IMR-90 (cell line): ENCODE measurements at regions not wholly inside any gene's neighbourhood (a gene's known extent, or its start where the extent isn't known, plus 50 kb on each side); places are given as distances from the start of the nearest gene placed in this dataset.

Experiments
- BHLHE40 ChIP-seq: fragments of 150-350 bp; IDR thresholded peaks from 2 replicates; pipeline ENCODE4 v1.6.1; 2016; ENCODE audit warnings: mild to moderate bottlenecking, low read depth, low read length
- CEBPB ChIP-seq: IDR thresholded peaks from 2 replicates; pipeline ENCODE4 v1.6.1; 2012; ENCODE audit warnings: low read depth, low read length, improper control_type of control experiment
- CHD1 ChIP-seq: IDR thresholded peaks from 2 replicates; pipeline ENCODE4 v1.6.1; 2012; ENCODE audit warnings: low read depth, low read length, improper control_type of control experiment
- MAFK ChIP-seq: IDR thresholded peaks from 2 replicates; pipeline ENCODE4 v1.6.1; 2012; ENCODE audit warnings: low read depth, low read length, improper control_type of control experiment
- MAZ ChIP-seq: IDR thresholded peaks from 2 replicates; pipeline ENCODE4 v1.6.1; 2012; ENCODE audit warnings: low read depth, mild to moderate bottlenecking, low read length, improper control_type of control experiment, moderate library complexity, borderline replicate concordance
- MXI1 ChIP-seq: IDR thresholded peaks from 2 replicates; pipeline ENCODE4 v1.6.1; 2012; ENCODE audit warnings: low read depth, mild to moderate bottlenecking, low read length, moderate library complexity, borderline replicate concordance
- NFE2L2 ChIP-seq: fragments of 150-350 bp; IDR thresholded peaks from 2 replicates; pipeline ENCODE4 v1.6.1; 2016; ENCODE audit warnings: low read depth, mild to moderate bottlenecking, low read length
- POLR2A ChIP-seq: IDR thresholded peaks from 2 replicates; pipeline ENCODE4 v1.6.1; 2012; ENCODE audit warnings: mild to moderate bottlenecking, low read depth, low read length
- RAD21 ChIP-seq: IDR thresholded peaks from 2 replicates; pipeline ENCODE4 v1.6.1; 2012; ENCODE audit warnings: low read length, improper control_type of control experiment
- RCOR1 ChIP-seq: IDR thresholded peaks from 2 replicates; pipeline ENCODE4 v1.6.1; 2012; ENCODE audit warnings: mild to moderate bottlenecking, low read length, improper control_type of control experiment; ENCODE audit not compliant: insufficient replicate concordance
- RFX5 ChIP-seq: IDR thresholded peaks from 2 replicates; pipeline ENCODE4 v1.8.0; 2012; ENCODE audit warnings: low read depth, mild to moderate bottlenecking, low read length, moderate library complexity
- TF ChIP-seq, protein P1 (sequence below): conservative IDR thresholded peaks from 2 replicates; pipeline ENCODE4 v1.5.1; 2012; ENCODE audit warnings: mild to moderate bottlenecking, low read depth, low read length, improper control_type of control experiment
- TF ChIP-seq, protein P2 (sequence below): fragments of 150-350 bp; IDR thresholded peaks from 2 replicates; pipeline ENCODE4 v1.6.1; 2017; ENCODE audit warnings: mild to moderate bottlenecking, antibody characterized with exemption, low read length, low read depth
- TF ChIP-seq, protein P3 (sequence below): fragments of 150-350 bp; IDR thresholded peaks from 2 replicates; pipeline ENCODE4 v1.6.1; 2016; ENCODE audit warnings: low read depth, mild to moderate bottlenecking, low read length, moderate library complexity, borderline replicate concordance

DNA sequence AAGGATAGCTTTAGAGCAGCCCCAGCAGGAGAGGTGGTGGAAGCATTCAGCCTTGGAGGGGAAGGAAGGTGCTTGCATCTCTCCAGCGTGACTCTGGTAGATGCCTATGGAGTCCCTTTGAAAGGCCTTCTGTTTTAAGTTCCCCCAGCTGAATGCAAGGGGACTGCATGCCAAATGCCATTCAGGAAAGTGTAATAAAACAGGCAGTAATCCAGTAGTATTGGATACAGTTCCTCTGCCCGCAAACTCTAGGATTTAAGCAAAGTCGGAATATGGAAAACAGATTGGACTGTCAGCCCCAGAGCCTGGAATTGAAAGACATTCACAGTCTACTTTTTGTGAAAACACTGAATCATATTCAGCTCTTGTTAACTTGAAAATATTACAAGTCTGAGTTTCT is 125.2 kb upstream of the GAREM1 start:
- TF ChIP-seq, protein P1, sequence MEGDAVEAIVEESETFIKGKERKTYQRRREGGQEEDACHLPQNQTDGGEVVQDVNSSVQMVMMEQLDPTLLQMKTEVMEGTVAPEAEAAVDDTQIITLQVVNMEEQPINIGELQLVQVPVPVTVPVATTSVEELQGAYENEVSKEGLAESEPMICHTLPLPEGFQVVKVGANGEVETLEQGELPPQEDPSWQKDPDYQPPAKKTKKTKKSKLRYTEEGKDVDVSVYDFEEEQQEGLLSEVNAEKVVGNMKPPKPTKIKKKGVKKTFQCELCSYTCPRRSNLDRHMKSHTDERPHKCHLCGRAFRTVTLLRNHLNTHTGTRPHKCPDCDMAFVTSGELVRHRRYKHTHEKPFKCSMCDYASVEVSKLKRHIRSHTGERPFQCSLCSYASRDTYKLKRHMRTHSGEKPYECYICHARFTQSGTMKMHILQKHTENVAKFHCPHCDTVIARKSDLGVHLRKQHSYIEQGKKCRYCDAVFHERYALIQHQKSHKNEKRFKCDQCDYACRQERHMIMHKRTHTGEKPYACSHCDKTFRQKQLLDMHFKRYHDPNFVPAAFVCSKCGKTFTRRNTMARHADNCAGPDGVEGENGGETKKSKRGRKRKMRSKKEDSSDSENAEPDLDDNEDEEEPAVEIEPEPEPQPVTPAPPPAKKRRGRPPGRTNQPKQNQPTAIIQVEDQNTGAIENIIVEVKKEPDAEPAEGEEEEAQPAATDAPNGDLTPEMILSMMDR: no peak
- TF ChIP-seq POLR2A (no peak), NFE2L2 (no peak), MAFK (no peak), RFX5 (no peak), MAZ (no peak), RCOR1 (no peak), CHD1 (no peak), CEBPB (no peak), MXI1 (no peak), RAD21 (no peak), BHLHE40 (no peak)
- TF ChIP-seq, protein P2, sequence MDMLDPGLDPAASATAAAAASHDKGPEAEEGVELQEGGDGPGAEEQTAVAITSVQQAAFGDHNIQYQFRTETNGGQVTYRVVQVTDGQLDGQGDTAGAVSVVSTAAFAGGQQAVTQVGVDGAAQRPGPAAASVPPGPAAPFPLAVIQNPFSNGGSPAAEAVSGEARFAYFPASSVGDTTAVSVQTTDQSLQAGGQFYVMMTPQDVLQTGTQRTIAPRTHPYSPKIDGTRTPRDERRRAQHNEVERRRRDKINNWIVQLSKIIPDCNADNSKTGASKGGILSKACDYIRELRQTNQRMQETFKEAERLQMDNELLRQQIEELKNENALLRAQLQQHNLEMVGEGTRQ: no peak
- TF ChIP-seq, protein P3, sequence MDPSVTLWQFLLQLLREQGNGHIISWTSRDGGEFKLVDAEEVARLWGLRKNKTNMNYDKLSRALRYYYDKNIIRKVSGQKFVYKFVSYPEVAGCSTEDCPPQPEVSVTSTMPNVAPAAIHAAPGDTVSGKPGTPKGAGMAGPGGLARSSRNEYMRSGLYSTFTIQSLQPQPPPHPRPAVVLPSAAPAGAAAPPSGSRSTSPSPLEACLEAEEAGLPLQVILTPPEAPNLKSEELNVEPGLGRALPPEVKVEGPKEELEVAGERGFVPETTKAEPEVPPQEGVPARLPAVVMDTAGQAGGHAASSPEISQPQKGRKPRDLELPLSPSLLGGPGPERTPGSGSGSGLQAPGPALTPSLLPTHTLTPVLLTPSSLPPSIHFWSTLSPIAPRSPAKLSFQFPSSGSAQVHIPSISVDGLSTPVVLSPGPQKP: no peak
